Suprapubic skin (tissue), 3 donors: ENCODE measurements at regions not wholly inside any gene's neighbourhood (a gene's known extent, or its start where the extent isn't known, plus 50 kb on each side); places are given as distances from the start of the nearest gene placed in this dataset.

Source experiments
- POLR2AphosphoS5 ChIP-seq, 3 donors: sonication (generic); formaldehyde crosslinking; IDR thresholded peaks; one replicate each; pipeline ENCODE4 v1.6.1; 2017; ENCODE audit warnings: antibody characterized with exemption in 3 of 3
- TF ChIP-seq, protein P1 (sequence below), 2 donors: fragments of 200-600 bp in 1 of 2; fragments of 450-650 bp in 1 of 2; sonication (generic) in 1 of 2; IDR thresholded peaks; one replicate each; pipeline ENCODE4 v1.5.1; 2016 to 2019; ENCODE audit warnings: antibody characterized with exemption in 2 of 2, mild to moderate bottlenecking in 1 of 2, moderate library complexity in 1 of 2

DNA sequence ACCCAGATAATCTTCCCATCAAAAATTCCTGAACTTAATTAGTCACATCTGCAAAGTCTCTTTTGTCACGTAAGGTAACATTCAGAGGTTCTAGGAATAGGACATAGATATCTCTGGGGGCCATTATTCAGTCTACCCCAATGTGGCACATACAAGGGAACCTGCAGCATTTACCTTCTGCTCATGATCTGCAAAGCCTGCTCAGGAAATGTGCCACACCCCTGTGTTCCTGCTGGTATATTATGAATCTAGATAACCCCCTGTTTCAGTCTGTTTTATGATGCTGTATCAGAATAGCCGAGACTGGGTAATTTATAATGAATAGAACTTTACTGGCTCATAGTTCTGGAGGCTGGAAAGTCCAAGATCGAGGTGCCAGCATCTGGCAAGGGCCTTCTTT lies 103.5 kb downstream of the ARL4C start:
- TF ChIP-seq, protein P1, sequence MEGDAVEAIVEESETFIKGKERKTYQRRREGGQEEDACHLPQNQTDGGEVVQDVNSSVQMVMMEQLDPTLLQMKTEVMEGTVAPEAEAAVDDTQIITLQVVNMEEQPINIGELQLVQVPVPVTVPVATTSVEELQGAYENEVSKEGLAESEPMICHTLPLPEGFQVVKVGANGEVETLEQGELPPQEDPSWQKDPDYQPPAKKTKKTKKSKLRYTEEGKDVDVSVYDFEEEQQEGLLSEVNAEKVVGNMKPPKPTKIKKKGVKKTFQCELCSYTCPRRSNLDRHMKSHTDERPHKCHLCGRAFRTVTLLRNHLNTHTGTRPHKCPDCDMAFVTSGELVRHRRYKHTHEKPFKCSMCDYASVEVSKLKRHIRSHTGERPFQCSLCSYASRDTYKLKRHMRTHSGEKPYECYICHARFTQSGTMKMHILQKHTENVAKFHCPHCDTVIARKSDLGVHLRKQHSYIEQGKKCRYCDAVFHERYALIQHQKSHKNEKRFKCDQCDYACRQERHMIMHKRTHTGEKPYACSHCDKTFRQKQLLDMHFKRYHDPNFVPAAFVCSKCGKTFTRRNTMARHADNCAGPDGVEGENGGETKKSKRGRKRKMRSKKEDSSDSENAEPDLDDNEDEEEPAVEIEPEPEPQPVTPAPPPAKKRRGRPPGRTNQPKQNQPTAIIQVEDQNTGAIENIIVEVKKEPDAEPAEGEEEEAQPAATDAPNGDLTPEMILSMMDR (IDR thresholded peaks at IDR 0.05) = no peak
- TF ChIP-seq POLR2AphosphoS5 (IDR thresholded peaks at IDR 0.05) = no peak
